Stimulated activated CD4-positive, alpha-beta T cell treated with anti-CD3 and anti-CD28 coated beads, Interleukin-1b, Interleukin-23, amount 100 ng/mL, for 24 hours (primary cell): ENCODE measurements at regions not wholly inside any gene's neighbourhood (a gene's known extent, or its start where the extent isn't known, plus 50 kb on each side); places are given as distances from the start of the nearest gene placed in this dataset.
"Not testable (repeated sequence)": the region's sequence is repeated elsewhere in the genome, so short reads cannot be mapped to it uniquely, and the experiment has no call there.

ENCODE experiments used
- DNase-seq, 4 experiments: peaks; one replicate each; pipeline ENCODE4 v3.0.0-alpha.2; 2020; ENCODE audit warnings: low read depth in 4 of 4, low spot score in 1 of 4

- DNase-seq = no peak
Observed at GRCh38 chr14:89572596-89573398, 155.8 kb upstream of the FOXN3 start.

DNA sequence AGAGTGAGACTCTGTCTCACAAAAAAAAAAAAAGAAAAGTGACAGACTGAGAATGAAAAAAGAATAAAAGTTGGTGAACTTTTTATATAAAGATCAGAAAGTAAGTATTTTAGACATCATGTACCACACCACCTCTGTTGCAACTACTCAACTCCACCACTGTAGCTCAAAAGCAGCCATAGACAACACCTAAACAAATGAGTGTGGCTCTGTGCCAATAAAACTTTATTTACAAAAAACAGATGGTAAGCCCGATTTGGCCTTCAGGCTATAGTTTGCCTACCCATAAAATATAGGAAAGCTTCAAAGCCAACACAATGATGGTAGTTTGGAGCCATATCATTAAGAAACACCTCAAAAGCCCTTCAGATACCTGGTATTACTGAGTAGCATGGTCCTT, 154.5 kb upstream of the FOXN3 start:
- no peak for DNase-seq

DNA sequence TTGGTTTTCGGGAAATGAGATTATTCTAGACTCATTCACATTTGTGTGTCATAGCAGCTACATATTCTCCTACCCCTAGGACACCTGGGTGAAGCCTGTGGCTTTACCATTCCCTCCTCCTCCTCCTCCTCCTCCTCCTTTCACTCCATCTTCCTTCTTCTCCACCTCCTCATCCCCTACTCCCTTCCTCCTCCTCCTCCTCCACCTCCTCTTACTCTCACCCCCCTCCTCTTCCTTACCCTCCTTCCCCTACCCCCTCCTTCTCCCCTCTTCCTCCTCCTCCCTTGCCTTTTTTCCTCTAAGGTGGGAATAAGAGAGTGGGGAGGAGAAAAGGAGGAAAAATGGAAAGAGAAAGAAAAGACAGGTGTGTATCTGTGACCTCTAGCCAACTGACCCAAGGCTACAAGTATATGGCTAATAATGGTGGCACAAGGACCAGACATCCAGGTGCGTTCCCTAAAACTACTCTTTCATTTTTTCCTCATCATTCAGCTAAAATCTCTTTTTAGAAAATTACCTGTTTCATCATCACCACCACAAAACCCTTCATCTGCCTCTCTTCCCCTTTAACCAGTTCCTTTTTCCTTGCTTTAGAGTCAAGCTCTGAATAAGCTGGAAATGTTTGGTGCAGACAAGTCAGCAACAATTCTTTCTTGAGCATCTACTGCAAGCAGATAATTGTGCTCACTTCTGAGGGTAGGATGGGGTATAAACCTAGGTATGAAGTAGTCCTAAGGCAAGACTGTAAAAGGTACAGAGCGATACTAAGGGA, 149.8 kb upstream of the FOXN3 start:
- no peak for DNase-seq

GRCh38 chr14:89566180-89566579, 149.1 kb upstream of the FOXN3 start:
- no peak for DNase-seq

DNA sequence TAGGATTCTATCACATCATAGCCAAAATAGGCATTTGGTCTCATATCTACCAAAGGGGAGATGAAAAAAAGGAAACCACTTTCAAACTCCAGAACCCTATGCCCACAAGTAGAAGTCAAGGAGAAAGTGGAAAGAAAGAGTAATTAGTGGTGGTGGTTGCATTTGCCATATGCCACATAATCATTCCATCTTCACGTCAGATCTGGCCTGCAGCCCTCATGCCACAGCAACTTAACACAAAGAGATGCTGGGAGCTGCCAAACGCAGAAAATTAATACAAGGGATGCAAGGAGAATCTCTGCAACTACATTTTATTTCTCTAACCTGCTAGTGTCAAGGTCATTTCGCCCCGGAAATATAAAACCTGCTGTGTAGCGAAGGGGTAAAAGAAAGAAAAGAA, 148.6 kb upstream of the FOXN3 start:
- no peak for DNase-seq

DNA sequence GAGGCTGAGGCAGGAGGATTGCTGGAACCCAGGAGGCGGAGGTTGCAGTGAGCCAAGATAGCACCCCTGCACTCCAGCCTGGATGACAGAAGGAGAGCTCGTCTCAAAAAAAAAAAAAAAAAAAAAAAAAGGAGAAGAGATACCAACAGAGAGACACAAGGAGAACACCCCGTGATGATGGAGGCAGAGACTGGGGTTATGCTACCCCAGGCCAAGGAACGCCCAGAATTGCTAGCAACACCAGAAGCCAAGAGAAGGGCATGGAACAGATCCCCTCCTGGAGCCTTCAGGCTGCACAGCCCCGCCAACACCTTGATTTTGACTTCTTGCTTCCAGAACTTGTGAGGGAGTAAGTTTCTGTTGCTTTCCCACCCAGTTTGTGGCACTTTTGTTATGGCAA, 148.0 kb upstream of the FOXN3 start:
- no peak for DNase-seq

DNA sequence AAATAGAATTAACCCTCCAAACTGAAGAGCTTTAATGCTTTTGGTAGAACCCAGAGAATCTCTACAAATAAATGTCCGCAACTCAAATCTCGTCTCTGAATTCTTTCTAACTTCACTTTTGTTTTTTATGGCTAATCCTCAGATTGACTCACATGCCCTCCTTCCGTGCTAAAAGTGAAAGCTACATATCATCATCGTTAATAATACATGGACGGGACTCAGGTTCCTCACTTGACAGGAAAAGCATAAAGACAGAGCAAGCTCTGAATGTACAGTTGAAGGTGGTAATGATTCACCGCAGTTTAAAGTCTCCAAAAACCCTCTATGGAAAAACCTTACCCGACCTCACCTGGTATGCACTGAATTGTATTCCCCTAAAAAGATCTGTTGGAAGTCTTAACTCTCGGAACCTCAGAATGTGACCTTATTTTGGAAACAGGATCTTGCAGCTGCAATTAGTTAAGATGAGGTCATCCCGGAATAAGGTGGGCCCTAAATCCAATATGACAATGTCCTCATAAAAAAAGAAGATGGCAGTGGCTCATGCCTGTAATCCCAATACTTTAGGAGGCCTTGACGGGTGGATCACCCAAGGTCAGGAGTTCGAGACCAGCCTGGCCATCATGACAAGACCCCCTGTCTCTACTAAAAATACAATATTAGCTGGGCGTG, 147.4 kb upstream of the FOXN3 start:
- no peak for DNase-seq

GRCh38 chr14:89563471-89563870, 146.4 kb upstream of the FOXN3 start:
- no peak for DNase-seq

- DNase-seq = no peak
Observed at GRCh38 chr14:89551955-89552354, 134.9 kb upstream of the FOXN3 start.

DNA sequence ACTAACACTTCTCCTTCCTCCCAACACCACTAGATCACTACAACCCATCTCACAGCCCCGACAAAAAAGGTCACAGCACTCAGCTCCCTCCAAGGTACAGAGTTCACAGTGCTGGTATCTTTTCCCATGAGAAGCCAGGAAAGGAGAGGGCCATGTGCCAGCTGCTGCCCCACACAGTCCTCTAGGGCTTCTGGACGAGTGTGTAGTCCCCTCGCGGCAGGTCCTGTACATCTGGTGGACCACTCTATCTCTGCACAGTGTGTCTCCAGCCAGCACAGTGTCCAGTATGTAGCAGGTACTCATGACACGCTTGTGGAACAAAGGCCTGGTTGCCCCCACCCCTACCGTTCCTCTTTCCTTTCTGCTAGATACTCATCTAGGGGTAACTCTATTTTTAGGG, 134.4 kb upstream of the FOXN3 start:
- no peak for DNase-seq

- no peak for DNase-seq
Observed at GRCh38 chr14:89550821-89551220, 133.8 kb upstream of the FOXN3 start.

GRCh38 chr14:89549381-89550125, 132.5 kb upstream of the FOXN3 start:
- DNase-seq = no peak

DNA sequence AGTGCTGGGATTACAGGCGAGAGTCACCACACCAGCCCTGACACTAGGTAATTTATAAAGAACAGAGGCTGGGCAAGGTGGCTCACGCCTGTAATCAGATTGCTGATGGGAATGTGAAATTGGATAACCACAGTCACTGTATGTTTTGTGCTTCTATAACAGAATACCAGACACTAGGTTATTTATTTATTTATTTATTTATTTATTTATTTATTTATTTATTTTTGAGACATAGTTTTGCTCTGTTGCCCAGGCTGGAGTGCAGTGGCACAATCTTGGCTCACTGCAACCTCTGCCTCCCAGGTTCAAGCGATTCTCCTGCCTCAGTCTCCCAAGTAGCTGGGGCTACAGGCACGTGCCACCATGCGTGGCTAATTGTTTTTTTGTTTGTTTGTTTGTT, 130.0 kb upstream of the FOXN3 start:
- DNase-seq = not testable (repeated sequence)

- no peak for DNase-seq
Observed at GRCh38 chr14:89544636-89545301, 127.7 kb upstream of the FOXN3 start.

GRCh38 chr14:89543425-89543790, 126.4 kb upstream of the FOXN3 start:
- DNase-seq = no peak

DNA sequence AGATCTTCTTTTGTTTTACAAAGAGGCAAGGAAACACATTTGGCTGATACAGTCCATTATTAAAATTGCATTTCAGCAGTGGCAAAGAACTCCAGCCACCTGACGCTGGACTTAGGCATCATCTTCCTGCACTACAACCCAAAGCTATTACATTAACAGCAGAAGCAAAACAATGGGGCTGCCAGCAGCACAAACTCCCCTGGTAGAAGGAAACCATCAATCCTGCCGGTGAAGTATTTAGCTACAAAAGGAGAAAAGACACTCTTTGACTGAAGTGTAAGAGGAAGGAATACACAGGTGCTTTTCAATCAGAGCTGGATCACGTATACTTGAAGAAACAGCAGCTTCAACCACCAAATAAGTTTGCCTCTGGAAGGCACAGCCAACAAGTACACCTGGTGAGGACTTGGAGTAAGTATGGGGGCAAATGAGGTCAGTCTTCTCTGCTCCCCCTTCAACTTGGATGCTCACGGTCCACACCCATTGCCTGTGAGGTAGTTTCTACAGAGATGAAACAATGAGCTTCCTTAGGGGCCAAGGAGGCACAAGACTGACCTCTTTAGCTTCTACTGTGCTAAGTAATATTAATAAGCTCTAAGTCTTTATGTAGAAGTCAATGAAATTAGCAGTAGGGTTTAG, 125.9 kb upstream of the FOXN3 start:
- no peak for DNase-seq

DNA sequence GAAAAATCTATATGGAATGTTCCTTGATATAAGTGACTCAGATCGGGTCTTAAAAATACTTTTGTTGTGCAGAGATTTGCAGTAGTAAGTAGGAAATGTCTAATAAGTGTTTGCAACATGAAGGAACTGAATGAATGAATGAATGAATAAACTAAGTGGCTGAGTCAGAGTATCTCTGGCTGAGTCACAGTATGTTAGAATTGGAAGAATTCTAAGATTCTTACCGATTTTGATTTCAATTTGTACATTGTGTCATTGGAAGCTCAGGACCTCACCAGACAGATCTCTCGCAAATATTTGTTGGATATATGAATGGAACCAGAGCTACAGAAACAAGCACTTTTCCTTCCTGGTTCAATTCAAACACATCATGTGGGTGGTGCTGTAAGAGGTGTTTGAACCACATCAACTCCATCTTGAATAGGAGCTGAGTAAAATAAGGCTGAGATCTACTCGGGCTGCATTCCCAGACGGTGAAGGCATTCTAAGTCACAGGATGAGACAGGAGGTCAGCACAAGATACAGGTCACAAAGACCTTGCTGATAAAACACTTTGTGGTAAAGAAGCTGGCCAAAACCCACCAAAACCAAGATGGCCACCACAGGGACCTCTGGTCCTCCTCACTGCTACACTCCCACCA, 123.9 kb upstream of the FOXN3 start:
- DNase-seq = no peak

DNA sequence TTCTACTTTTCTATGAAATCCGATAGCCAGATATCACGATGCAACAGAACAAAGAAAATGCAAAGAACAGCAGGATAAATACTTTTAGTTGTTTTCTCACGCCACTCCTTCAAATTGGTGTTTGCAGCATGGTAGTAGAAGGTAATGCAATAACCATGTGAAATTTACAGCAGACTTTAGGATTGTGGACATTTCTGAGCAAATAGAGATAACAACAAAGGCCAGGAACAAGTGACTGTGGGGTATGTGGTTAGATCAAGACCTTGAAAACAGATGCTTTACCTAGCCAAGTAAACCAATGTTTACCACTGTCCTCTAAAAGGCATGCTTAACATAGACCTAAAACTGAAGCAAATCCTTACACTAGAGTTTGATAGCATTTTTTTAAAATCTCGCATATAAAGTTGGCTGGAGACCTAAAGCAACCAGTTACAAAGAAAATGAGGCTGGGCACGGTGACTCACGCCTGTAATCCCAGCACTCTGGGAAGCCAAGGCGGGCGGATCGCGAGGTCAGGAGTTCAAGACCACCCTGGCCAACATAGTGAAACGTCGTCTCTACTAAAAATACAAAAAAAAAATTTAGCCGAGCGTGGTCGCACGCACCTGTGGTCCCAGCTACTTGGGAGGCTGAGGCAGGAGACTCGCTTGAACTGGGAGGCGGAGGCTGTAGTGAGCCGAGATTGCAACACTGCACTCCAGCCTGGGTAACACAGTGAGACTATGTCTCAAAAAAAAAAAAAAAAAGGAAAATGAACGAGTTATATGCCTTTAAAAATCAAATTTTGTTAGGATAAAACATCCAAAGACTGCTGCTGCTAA, 123.2 kb upstream of the FOXN3 start:
- no peak for DNase-seq

- no peak for DNase-seq
Observed at GRCh38 chr14:89537911-89538310, 120.9 kb upstream of the FOXN3 start.
